T-cell (primary cell): ENCODE measurements at regions not wholly inside any gene's neighbourhood (a gene's known extent, or its start where the extent isn't known, plus 50 kb on each side); places are given as distances from the start of the nearest gene placed in this dataset.

Experiments
- ATAC-seq, 4 experiments: fragments of 200-7000 bp in 3 of 4; fragments of 150-1000 bp in 1 of 4; cut with Tn5 transposase; replicated peaks in 1 of 4; 1 replicate in 3 of 4; 2 replicates in 1 of 4; pipeline ENCODE4 v1.10.0; 2021; ENCODE audit warnings: moderate library complexity in 3 of 4, mild to moderate bottlenecking in 2 of 4, moderate number of reproducible peaks in 1 of 4
- CTCF ChIA-PET, 2 donors: fragments of 300-600 bp; sonication (Branson Sonifier 250); formaldehyde crosslinking; loops; one replicate each; lab custom pipeline; 2022; ENCODE audit warnings: antibody characterized with exemption in 2 of 2; lab: Charles Lee
- POLR2A ChIA-PET, 2 donors: fragments of 300-600 bp; sonication (Branson Sonifier 250); formaldehyde crosslinking; loops; one replicate each; lab custom pipeline; 2022; ENCODE audit warnings: antibody characterized with exemption in 2 of 2; lab: Charles Lee
- DNase-seq, 35 experiments: peaks; one replicate each; pipeline versions ENCODE4 v3.0.0 to v3.0.0-alpha.2; 2013 to 2023
- H3K27ac ChIP-seq: one replicate; pipeline ENCODE4 v1.5.1; 2013; ENCODE audit warnings: low read length
- H3K27me3 ChIP-seq, 2 experiments: replicated peaks in 1 of 2; 1 replicate in 1 of 2; 2 replicates in 1 of 2; pipeline versions ENCODE4 v1.6.1 to v1.7.0; 2013; ENCODE audit warnings: low read length in 1 of 2, mixed read lengths in 1 of 2; ENCODE audit not compliant: control insufficient read depth in 2 of 2, insufficient read depth in 2 of 2; ENCODE audit errors: extremely low read depth in 1 of 2
- H3K36me3 ChIP-seq, 2 donors: 1 replicate in 1 of 2; 2 replicates in 1 of 2; pipeline versions ENCODE4 v1.6.1 to v1.7.0; 2013; ENCODE audit warnings: low read length in 1 of 2; ENCODE audit not compliant: control insufficient read depth in 2 of 2, insufficient read depth in 1 of 2; ENCODE audit errors: extremely low read depth in 1 of 2
- H3K4me1 ChIP-seq, 2 experiments: 1 replicate in 1 of 2; 2 replicates in 1 of 2; pipeline versions ENCODE4 v1.6.1 to v1.7.0; 2013; ENCODE audit warnings: low read length in 2 of 2, mixed read lengths in 1 of 2; ENCODE audit not compliant: insufficient read depth in 2 of 2, control insufficient read depth in 1 of 2; ENCODE audit errors: extremely low read depth in 1 of 2
- H3K4me3 ChIP-seq, 2 donors: 1 replicate in 1 of 2; 2 replicates in 1 of 2; pipeline versions ENCODE4 v1.5.1 to v1.7.0; 2013; ENCODE audit warnings: mild to moderate bottlenecking in 2 of 2, low read length in 1 of 2, moderate library complexity in 1 of 2; ENCODE audit not compliant: control insufficient read depth in 1 of 2; ENCODE audit errors: extremely low read depth in 1 of 2
- H3K9me3 ChIP-seq: 2 replicates; pipeline ENCODE4 v1.7.0; 2013
- H3K27ac Mint-ChIP-seq, 2 donors: one replicate each; pipeline ENCODE4 v1.8.0; 2020 to 2021; ENCODE audit warnings: mild to moderate bottlenecking in 2 of 2, mixed read lengths in 2 of 2
- H3K27me3 Mint-ChIP-seq, 2 donors: one replicate each; pipeline ENCODE4 v1.8.0; 2021 to 2022; ENCODE audit warnings: mixed read lengths in 2 of 2
- H3K36me3 Mint-ChIP-seq: one replicate; pipeline ENCODE4 v1.8.0; 2021; ENCODE audit warnings: mixed read lengths
- H3K4me1 Mint-ChIP-seq, 3 donors: one replicate each; pipeline ENCODE4 v1.8.0; 2020 to 2022; ENCODE audit warnings: mixed read lengths in 3 of 3, mild to moderate bottlenecking in 1 of 3
- H3K4me3 Mint-ChIP-seq, 3 donors: one replicate each; pipeline ENCODE4 v1.8.0; 2020 to 2022; ENCODE audit warnings: mild to moderate bottlenecking in 3 of 3, mixed read lengths in 3 of 3, moderate library complexity in 3 of 3
- H3K9me3 Mint-ChIP-seq, 3 donors: one replicate each; pipeline ENCODE4 v1.8.0; 2020 to 2022; ENCODE audit warnings: mixed read lengths in 3 of 3
- WGBS: methylation state at CpG from one replicate; pipeline ENCODE4 v1.1.5; 2013; ENCODE audit warnings: missing lambda C conversion rate; ENCODE audit not compliant: insufficient coverage; 5-methylcytosine and 5-hydroxymethylcytosine counted together

DNA sequence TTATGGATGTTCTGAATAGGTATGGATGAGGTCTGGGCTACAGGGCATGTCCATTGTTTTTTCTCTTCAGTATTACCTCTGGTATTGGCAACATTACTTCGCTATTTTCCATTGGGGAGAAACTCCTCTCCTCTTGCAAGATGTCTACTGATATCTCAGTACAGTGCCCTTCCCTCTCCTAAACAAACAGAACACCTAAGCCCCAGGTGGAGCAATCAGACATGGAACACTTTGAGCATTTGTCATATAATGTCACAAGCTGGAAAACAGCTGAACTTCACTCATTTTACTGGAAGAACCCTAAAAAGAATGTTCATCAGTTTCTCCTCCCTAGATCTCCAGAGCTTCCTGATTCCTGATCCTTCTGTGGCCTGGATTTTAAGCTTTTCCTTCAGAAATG lies 339.8 kb downstream of the FRK start:
- CTCF ChIA-PET: no interaction called here
- H3K27ac Mint-ChIP-seq: no peak overlapping the region
- peaks cover 2 to 6% (median 3%) of the 10 kb centered on the region in 3 donors for H3K9me3 Mint-ChIP-seq
- DNase-seq (no peak), ATAC-seq (no peak)
- Histone ChIP-seq H3K27me3 (no peaks in the 10 kb centered on the region), H3K4me1 (no peaks in the 10 kb centered on the region), H3K36me3 (no peaks in the 10 kb centered on the region), H3K9me3 (no peaks in the 10 kb centered on the region), H3K4me3 (no peak overlapping the region), H3K27ac (no peak overlapping the region)
- POLR2A ChIA-PET: no interaction called here
- WGBS: no CpG with 5 or more reads among the region's 1 CpG
- H3K27me3 Mint-ChIP-seq: no peaks in the 10 kb centered on the region
- no peak overlapping the region for H3K4me3 Mint-ChIP-seq
- no peaks in the 10 kb centered on the region for H3K4me1 Mint-ChIP-seq
- no peaks in the 10 kb centered on the region for H3K36me3 Mint-ChIP-seq

DNA sequence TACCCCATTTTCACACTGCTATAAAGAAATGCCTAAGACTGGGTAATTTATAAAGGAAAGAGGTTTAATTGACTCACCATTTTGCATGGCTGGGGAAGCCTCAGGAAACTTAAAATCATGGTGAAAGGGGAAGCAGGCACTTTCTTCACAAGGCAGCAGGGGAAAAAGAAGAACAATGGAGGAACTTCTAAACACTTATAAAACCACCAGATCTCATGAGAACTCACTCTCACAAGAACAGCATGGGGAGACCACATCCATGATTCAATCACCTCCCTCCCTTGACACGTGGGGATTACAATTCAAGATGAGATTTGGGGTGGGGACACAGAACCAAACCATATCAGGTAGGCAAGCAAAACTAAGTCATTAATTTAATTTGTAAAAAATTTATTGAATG lies 343.2 kb downstream of the FRK start:
- H3K36me3 Mint-ChIP-seq: no peaks in the 10 kb centered on the region
- no peaks in the 10 kb centered on the region for H3K27me3 ChIP-seq
- H3K27ac ChIP-seq: no peak overlapping the region
- ATAC-seq: no peak
- no peaks in the 10 kb centered on the region for H3K27me3 Mint-ChIP-seq
- H3K9me3 Mint-ChIP-seq: peaks cover 0 to 11% (median 2%) of the 10 kb centered on the region in 3 donors
- no peaks in the 10 kb centered on the region for H3K4me1 Mint-ChIP-seq
- H3K9me3 ChIP-seq: no peaks in the 10 kb centered on the region
- ChIA-PET POLR2A (no interaction called here), CTCF (no interaction called here)
- no peak overlapping the region for H3K27ac Mint-ChIP-seq
- no peaks in the 10 kb centered on the region for H3K4me1 ChIP-seq
- DNase-seq: no peak
- no peak overlapping the region for H3K4me3 Mint-ChIP-seq
- H3K4me3 ChIP-seq: no peak overlapping the region
- WGBS: no CpG with 5 or more reads among the region's 1 CpG
- H3K36me3 ChIP-seq: no peaks in the 10 kb centered on the region

DNA sequence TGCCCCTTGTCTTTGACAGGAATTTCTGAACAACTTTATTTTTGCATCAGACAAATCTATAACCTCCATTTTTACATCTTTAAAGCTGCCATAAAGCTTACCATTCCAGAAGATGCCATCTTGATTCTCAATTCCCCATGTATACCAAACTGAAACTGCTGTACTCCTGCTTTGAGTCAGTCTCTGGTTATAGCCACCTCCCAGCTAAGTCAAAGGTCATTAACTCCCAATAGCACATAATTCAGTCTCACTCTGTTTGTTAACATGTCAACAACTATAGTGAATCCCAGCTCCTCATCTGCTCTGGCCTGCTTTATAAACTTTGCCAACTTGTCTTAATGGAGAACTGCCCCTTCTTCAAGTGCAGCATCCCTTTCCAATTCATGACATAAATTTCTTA lies 343.6 kb downstream of the FRK start:
- Mint-ChIP-seq H3K36me3 (no peaks in the 10 kb centered on the region), H3K9me3 (peaks cover 0 to 11% (median 2%) of the 10 kb centered on the region in 3 donors), H3K4me1 (no peaks in the 10 kb centered on the region), H3K27me3 (no peaks in the 10 kb centered on the region), H3K4me3 (no peak overlapping the region), H3K27ac (no peak overlapping the region)
- H3K36me3 ChIP-seq: no peaks in the 10 kb centered on the region
- no peaks in the 10 kb centered on the region for H3K9me3 ChIP-seq
- no peaks in the 10 kb centered on the region for H3K27me3 ChIP-seq
- H3K4me3 ChIP-seq: no peak overlapping the region
- H3K4me1 ChIP-seq: no peaks in the 10 kb centered on the region
- DNase-seq (no peak), ATAC-seq (no peak)
- CTCF ChIA-PET: no interaction called here
- H3K27ac ChIP-seq: no peak overlapping the region
- POLR2A ChIA-PET: no interaction called here

- no peak overlapping the region for H3K27ac ChIP-seq
- H3K4me3 Mint-ChIP-seq: no peak overlapping the region
- POLR2A ChIA-PET: no interaction called here
- no peaks in the 10 kb centered on the region for H3K36me3 Mint-ChIP-seq
- H3K4me1 ChIP-seq: no peaks in the 10 kb centered on the region
- DNase-seq (no peak), ATAC-seq (no peak)
- H3K27ac Mint-ChIP-seq: no peak overlapping the region
- CTCF ChIA-PET: interaction anchor here in 1 of 2 donors (0.6 kb wide), 1 partner anchor 47 kb away, joined by 5 read pairs; no protein-coding TSS in a partner anchor
- no peaks in the 10 kb centered on the region for H3K27me3 Mint-ChIP-seq
- H3K4me1 Mint-ChIP-seq: no peaks in the 10 kb centered on the region
- WGBS: 90% methylated on average over 2 of the region's 6 CpGs
- H3K9me3 ChIP-seq: no peaks in the 10 kb centered on the region
- H3K36me3 ChIP-seq: no peaks in the 10 kb centered on the region
- H3K9me3 Mint-ChIP-seq: peaks cover 0 to 5% (median 1%) of the 10 kb centered on the region in 3 donors
- H3K4me3 ChIP-seq: no peak overlapping the region
- no peaks in the 10 kb centered on the region for H3K27me3 ChIP-seq
These were observed 348.3 kb downstream of the FRK start for GRCh38 chr6:115712291-115712961.

DNA sequence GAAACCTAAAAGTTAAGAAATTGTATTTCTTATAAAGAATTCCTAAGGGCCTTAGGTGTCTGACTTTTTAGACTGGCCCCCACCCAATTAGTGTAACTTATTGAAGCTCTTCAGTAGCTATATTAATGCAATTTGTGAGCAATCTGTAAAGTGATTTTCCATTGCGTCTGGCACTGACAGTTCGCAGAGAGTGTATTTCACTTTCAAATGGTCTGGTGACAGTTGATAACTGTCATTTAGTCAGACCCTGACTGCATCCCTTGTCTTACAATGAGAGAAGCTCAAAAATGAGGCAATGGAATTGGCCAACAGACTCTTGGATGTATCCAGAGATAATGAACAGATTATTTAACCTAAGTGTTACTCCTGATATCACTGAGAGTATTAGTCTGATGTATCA lies 351.8 kb downstream of the FRK start:
- Histone ChIP-seq H3K27me3 (no peaks in the 10 kb centered on the region), H3K4me3 (no peak overlapping the region), H3K9me3 (no peaks in the 10 kb centered on the region), H3K27ac (no peak overlapping the region), H3K4me1 (no peaks in the 10 kb centered on the region), H3K36me3 (no peaks in the 10 kb centered on the region)
- Mint-ChIP-seq H3K9me3 (peaks cover 0 to under 1% (median 0%) of the 10 kb centered on the region in 3 donors), H3K27ac (no peak overlapping the region), H3K4me1 (no peaks in the 10 kb centered on the region), H3K4me3 (no peak overlapping the region), H3K27me3 (no peaks in the 10 kb centered on the region), H3K36me3 (no peaks in the 10 kb centered on the region)
- DNase-seq (no peak), ATAC-seq (no peak)
- ChIA-PET POLR2A (no interaction called here), CTCF (no interaction called here)
- no CpG with 5 or more reads among the region's 2 CpGs for WGBS

DNA sequence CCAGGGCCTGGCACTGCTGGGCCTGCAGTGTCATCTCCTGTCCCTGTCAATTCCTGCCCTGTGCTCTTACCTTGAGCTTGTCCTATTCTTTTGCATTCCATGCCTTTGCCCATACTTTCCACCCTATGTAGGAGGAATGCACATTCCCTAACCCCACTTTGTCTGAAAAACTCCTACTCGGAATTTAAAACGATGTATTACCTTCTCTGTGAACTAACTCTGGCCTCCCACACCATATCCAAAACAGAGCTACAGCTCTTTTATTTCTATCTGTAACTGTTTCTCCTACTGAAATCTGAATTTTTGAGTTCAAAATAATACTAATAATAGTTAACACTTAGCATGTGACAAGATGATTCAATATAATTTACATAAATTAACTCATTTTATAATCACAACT lies 353.7 kb downstream of the FRK start:
- no peaks in the 10 kb centered on the region for H3K36me3 ChIP-seq
- H3K4me1 ChIP-seq: no peaks in the 10 kb centered on the region
- CTCF ChIA-PET: no interaction called here
- no peaks in the 10 kb centered on the region for H3K9me3 ChIP-seq
- H3K4me3 ChIP-seq: no peak overlapping the region
- no peak overlapping the region for H3K27ac Mint-ChIP-seq
- H3K4me3 Mint-ChIP-seq: no peak overlapping the region
- POLR2A ChIA-PET: no interaction called here
- no peaks in the 10 kb centered on the region for H3K4me1 Mint-ChIP-seq
- ATAC-seq: no peak
- no peaks in the 10 kb centered on the region for H3K36me3 Mint-ChIP-seq
- H3K9me3 Mint-ChIP-seq: peaks cover 9 to 10% (median 9%) of the 10 kb centered on the region in 3 donors
- no peaks in the 10 kb centered on the region for H3K27me3 ChIP-seq
- H3K27ac ChIP-seq: no peak overlapping the region
- no peak for DNase-seq
- no peaks in the 10 kb centered on the region for H3K27me3 Mint-ChIP-seq
- WGBS: no CpG with 5 or more reads among the region's 2 CpGs

GRCh38 chr6:115706324-115706723 lies 354.4 kb downstream of the FRK start:
- POLR2A ChIA-PET: no interaction called here
- Mint-ChIP-seq H3K4me1 (no peaks in the 10 kb centered on the region), H3K9me3 (peaks cover 9 to 15% (median 12%) of the 10 kb centered on the region in 3 donors), H3K27ac (no peak overlapping the region), H3K36me3 (no peaks in the 10 kb centered on the region), H3K4me3 (no peak overlapping the region), H3K27me3 (no peaks in the 10 kb centered on the region)
- Histone ChIP-seq H3K4me3 (no peak overlapping the region), H3K9me3 (no peaks in the 10 kb centered on the region), H3K27ac (no peak overlapping the region), H3K27me3 (no peaks in the 10 kb centered on the region), H3K4me1 (no peaks in the 10 kb centered on the region), H3K36me3 (no peaks in the 10 kb centered on the region)
- ATAC-seq (no peak), DNase-seq (no peak)
- CTCF ChIA-PET: no interaction called here
